Stimulated activated CD4-positive, alpha-beta T cell treated with anti-CD3 and anti-CD28 coated beads, Interleukin-4, amount 100 ng/mL, for 48 hours (primary cell): ENCODE measurements at regions not wholly inside any gene's neighbourhood (a gene's known extent, or its start where the extent isn't known, plus 50 kb on each side); places are given as distances from the start of the nearest gene placed in this dataset.
"Not testable (repeated sequence)": the region's sequence is repeated elsewhere in the genome, so short reads cannot be mapped to it uniquely, and the experiment has no call there.

Source experiments
- DNase-seq, 2 donors: peaks; one replicate each; pipeline ENCODE4 v3.0.0-alpha.2; 2020; ENCODE audit warnings: low read depth in 2 of 2

- not testable (repeated sequence) for DNase-seq
Measured at GRCh38 chr14:105734241-105734640, 207.9 kb downstream of the TMEM121 start.

- DNase-seq: not testable (repeated sequence)
Measured at GRCh38 chr14:105736331-105736730, 209.9 kb downstream of the TMEM121 start.

GRCh38 chr14:105737504-105738246 lies 211.3 kb downstream of the TMEM121 start:
- DNase-seq: no peak

DNA sequence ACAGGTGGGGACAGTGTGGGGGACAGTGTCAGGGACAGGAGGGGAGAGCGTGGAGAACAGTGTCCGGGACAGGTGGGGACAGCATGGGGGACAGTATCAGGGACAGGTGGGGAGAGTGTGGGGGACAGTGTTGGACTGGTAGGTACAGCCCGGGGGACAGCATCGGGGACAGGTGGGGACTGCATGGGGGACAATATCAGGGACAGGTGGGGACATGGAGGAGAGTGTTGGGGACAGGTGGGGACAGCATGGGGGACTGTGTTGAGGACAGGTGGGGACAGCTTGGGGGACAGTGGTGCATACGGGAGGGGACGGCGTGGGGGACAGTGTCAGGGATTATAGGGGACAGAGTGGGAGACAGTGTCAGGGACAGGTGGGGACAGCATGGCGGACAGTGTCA lies 212.3 kb downstream of the TMEM121 start:
- no peak for DNase-seq

- DNase-seq: no peak
Measured at GRCh38 chr14:105739331-105740102, 213.1 kb downstream of the TMEM121 start.

- DNase-seq: not testable (repeated sequence)
Measured at GRCh38 chr14:105740272-105740671, 213.9 kb downstream of the TMEM121 start.

- DNase-seq: not testable (repeated sequence)
Measured at GRCh38 chr14:105740961-105741360, 214.6 kb downstream of the TMEM121 start.

GRCh38 chr14:105741707-105742530 lies 215.5 kb downstream of the TMEM121 start:
- not testable (repeated sequence) for DNase-seq

DNA sequence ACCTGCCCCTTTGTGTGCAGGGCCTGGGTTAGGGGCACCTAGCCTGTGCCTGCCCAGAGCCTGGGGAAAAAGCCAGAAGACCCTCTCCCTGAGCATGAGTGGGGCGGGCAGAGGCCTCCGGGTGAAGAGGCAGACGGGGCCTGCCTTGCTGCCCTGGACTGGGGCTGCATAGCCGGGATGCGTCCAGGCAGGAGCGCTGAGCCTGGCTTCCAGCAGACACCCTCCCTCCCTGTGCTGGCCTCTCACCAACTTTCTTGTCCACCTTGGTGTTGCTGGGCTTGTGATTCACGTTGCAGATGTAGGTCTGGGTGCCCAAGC lies 216.1 kb downstream of the TMEM121 start:
- no peak for DNase-seq

DNA sequence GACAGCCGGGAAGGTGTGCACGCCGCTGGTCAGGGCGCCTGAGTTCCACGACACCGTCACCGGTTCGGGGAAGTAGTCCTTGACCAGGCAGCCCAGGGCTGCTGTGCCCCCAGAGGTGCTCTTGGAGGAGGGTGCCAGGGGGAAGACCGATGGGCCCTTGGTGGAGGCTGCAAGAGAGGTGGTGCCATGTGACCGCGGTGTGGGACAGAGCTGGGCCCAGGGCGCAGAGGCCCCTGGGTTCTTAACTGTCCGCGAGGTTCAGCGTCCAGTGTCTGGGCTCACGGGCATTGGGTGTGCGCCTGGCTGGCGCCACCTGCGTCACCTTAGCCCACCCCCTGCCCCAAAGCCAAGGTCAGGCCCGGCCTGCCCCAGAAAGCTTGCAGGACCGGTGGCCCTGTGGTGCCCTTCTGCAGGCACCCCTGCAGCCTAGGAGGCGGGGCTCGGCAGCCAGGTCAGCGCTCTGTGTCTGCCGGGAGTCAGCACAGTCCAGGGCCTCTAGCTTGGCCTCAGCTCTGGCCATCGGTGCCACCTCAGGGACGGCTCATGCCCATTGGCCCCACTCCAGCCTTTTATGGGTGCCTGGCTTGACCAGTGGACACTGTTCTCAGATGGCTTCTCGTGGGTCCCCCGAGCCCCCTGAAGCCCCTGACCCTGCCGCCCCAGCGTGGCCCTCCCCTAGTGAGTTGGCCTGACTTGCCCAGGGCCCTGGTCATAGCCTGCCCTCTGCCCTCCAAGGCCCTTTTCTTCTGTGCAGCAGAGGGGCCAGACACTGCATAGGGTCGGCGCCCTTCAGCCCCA lies 216.7 kb downstream of the TMEM121 start:
- not testable (repeated sequence) for DNase-seq

DNA sequence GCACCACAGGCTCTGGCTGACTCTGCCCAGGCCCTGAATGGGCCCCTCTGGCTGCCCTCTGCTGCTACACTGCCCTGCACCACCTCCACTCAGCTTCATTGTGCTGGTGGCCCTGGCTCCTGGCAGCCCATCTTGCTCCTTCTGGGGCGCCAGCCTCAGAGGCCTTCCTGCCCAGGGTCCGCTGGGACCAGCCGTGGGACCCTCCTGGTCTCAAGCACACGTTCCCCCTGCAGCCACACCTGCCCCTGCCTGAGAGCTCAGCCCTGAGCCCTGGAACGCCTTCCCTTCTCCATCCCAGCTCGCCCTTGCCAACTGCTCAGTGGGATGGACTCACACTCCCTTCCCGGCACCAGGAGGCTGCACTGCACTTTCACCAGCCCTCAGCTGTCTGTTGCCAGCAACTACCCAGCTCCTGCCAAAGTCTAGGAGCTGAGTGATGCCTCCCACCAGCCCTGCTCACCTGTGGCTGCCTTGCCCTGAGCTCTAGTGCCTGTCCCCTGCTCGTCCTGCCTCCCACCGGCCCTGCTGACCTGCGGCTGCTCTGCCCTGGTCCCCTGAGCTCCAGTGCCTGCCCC lies 217.9 kb downstream of the TMEM121 start:
- DNase-seq: not testable (repeated sequence)

- DNase-seq: no peak
Measured at GRCh38 chr14:105745433-105746123, 219.2 kb downstream of the TMEM121 start.

DNA sequence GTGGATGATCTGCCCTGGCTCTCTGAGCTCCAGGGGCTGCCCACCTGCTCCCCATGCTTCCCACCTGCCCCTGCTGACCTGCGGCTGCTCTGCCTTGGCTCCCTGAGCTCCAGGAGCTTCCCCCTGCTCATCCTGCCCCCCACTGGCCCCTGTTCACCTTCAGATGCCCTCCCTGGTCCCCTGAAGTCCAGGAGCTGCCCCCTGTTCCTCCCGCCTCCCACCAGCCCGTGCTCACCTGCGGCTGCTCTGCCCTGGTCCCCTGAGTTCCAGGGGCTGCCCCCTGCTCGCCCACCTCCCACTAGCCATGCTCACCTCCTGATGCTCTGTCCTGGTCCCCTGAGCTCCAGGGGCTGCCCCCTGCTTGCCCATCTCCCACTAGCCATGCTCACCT lies 219.7 kb downstream of the TMEM121 start:
- DNase-seq: no peak

DNA sequence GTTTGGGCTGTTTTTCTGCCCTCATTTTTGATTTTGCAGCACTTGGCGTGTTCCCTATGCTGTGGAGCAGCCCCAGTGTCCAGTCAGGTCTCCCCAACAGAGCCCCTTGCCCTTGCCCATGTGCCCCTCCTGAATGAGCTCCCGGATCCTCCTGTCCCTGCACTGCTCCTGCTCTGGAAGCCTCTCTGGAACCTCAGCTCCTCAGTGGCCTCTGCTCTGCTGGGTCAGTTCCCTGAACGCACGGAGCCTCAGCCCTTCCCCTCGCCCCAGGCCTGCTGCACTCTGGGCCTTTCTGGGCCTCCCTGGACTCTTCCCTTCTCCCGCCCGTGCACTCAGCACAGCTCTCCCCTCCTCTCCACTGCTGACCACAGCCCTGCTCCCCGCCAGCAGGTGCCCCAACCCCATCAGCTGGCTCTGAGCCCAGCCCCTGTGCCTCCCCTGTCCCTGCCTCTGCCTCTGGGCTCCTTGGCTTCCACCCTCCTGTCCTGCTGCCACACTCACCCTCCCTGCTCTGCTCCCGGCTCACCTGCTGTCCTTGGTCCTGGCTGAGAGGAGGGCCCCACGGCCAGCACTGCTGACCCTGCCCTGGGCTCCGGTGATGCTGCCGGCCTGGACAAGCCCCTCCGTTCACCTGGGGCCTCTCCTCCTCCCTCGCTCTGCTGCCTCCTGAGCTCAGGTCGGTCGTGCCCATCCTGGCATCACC lies 220.6 kb downstream of the TMEM121 start:
- DNase-seq: not testable (repeated sequence)

DNA sequence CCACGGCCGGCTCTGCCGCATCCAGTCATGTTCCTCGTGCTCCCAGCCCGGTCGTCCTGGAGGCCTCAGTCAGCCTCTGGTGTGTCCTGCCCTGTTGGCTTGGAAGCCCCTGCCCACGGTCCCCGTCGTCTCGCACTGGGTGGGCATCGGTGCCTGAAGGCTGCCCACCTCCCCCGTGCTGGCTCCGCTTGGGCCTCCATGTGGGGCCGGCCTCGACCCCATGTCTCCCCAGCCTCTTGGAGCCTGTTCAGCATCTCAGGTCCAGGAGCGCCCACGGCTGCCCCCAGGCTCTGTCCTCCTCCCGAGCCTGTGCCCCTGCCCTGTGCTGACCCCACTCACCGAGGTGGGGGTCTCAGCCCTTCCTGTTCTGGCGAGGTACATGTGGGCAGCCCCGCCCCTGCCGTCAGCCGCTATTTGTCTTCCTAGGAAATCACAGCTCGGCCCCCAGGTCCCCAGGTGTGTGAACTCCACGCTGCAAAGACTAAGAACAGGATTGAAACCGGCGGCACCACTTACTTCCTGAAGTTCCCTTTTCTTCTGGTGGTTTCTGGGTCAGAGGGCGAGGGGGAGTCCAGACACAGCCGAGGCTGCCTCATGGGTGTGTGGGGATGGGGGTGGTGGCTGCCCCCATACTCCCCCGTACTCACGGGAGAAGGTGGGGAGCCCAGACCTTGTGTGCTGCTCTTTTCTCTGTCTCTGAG lies 221.3 kb downstream of the TMEM121 start:
- not testable (repeated sequence) for DNase-seq

DNA sequence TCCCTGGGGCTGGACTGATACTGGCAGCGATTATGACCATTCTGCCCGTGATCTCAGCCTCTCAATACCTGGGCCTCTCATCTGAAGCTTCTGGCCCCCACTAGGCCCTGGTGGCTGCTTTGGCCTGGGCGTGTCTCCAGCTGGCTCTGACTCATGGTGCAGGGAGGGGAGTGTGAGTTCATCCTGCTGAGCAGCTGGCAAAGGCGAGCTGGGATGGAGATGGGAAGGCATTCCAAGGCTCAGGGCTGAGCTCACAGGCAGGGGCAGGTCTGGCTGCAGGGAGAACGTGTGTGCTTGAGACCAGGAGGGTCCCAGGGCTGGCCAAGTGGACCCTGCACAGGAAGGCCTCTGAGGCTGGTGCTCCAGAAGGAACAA lies 221.8 kb downstream of the TMEM121 start:
- DNase-seq: no peak

- DNase-seq: not testable (repeated sequence)
Measured at GRCh38 chr14:105748710-105749109, 222.3 kb downstream of the TMEM121 start.

DNA sequence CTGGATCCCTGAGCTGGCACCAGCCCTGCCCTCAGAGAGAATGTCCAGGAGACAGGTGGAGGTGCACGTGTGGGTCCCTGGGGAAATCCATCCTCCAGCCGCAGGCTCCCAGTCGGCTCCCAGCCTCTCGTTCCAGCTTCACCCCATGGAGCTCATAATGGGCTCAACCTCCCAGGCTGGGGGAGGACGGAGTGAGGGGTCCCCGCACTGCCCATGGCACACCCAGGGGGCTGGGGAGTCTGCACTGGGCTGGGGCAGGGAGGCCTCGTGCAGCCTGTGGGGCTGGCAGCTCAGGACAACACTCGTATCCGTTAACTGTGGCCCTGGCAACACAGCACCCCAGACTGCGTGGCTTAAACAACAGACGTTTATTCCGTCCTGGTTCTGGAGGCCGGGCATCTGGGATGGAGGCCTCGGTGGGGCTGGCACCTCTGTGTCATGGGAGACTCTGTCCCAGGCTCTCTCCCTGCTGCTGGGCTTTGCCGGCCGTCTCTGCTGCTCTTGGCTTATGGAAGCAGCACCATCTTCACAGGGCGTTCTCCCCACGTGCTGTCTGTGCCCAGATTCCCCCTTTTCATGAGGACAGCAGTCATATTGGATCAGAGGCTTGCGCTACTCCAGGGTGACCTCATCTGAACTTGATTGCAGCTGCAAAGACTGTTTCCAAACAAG lies 223.6 kb downstream of the TMEM121 start:
- not testable (repeated sequence) for DNase-seq

DNA sequence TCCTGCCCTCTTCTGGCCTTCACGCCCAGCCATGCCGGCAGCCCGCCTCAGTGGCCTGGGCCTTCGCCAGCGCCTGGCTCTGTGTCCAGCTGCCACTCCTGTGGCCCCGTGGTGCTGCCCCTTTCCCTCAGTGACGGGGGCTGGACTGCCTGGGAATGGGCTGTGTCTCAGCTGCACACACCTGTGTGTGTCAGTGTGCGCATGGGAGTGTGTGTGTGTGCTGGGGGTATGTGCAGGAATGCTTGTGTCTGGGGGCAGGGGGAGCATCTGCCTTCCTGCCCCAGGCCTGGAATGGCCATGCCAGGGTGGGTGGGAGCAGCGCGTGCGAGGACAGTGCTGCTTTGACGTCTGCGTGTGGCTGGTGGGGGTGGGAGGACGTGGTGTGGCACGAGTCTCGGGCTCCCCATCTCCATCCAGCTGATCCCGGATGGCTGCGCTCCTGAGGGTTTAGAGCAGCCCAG lies 224.9 kb downstream of the TMEM121 start:
- DNase-seq: not testable (repeated sequence)
